ENCODE measurements at regions not wholly inside any gene's neighbourhood (a gene's known extent, or its start where the extent isn't known, plus 50 kb on each side); places are given as distances from the start of the nearest gene placed in this dataset.

DNA sequence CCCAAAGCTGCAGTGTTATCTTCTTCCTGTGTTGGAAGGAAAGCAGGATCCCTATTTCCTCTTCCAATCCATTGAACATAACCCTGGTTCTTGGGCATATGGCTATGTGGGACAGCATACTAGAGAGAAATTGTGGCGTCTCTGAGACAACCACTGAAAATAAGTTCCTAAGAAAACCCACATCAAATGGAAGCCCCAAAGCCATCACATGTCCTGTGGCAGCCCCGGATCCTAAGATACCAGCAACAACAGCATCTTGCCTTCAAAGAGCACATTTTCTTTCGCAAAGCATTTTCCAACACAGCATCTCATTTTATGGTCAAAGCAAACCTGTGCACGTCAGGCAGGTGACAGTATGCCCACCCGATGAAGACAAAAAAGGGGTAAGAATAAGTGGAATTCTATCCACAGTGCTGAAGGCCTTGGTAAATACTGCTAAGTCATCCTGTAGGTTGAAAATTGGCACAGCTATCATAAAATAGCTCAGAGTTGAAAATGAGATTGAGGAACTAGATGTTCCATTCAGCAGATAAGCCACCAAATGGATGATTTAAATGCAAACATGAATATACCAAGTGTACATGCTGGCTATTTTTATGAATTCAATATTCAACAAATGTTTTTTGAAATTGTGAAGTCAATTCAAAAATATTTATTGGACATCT, 232.2 kb downstream of the DLEU7 start:
- TF ChIP-seq, protein P1, sequence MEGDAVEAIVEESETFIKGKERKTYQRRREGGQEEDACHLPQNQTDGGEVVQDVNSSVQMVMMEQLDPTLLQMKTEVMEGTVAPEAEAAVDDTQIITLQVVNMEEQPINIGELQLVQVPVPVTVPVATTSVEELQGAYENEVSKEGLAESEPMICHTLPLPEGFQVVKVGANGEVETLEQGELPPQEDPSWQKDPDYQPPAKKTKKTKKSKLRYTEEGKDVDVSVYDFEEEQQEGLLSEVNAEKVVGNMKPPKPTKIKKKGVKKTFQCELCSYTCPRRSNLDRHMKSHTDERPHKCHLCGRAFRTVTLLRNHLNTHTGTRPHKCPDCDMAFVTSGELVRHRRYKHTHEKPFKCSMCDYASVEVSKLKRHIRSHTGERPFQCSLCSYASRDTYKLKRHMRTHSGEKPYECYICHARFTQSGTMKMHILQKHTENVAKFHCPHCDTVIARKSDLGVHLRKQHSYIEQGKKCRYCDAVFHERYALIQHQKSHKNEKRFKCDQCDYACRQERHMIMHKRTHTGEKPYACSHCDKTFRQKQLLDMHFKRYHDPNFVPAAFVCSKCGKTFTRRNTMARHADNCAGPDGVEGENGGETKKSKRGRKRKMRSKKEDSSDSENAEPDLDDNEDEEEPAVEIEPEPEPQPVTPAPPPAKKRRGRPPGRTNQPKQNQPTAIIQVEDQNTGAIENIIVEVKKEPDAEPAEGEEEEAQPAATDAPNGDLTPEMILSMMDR (IDR thresholded peaks at IDR 0.05; ENCODE audit: low read depth, low read length): no peak
- TF ChIP-seq POLR2A (IDR thresholded peaks at IDR 0.05; ENCODE audit: extremely low read depth, insufficient read length) (no peak), MYC (IDR thresholded peaks at IDR 0.05; ENCODE audit: low read depth, low read length) (no peak)
- TF ChIP-seq, protein P2, sequence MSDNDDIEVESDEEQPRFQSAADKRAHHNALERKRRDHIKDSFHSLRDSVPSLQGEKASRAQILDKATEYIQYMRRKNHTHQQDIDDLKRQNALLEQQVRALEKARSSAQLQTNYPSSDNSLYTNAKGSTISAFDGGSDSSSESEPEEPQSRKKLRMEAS (IDR thresholded peaks at IDR 0.05; ENCODE audit: low read depth, low read length): no peak
